Cardiac fibroblast (primary cell): ENCODE measurements at regions not wholly inside any gene's neighbourhood (a gene's known extent, or its start where the extent isn't known, plus 50 kb on each side); places are given as distances from the start of the nearest gene placed in this dataset.

ENCODE experiments used
- DNase-seq, 2 donors: peaks; one replicate each; pipeline versions ENCODE4 v3.0.0 to v3.0.0-alpha.2; 2010; ENCODE audit warnings: low read depth in 2 of 2
- H3K4me3 ChIP-seq, 2 donors: replicated peaks in 1 of 2; 1 replicate in 1 of 2; 2 replicates in 1 of 2; pipeline ENCODE4 v1.5.1; 2011; ENCODE audit warnings: low read depth in 2 of 2, low read length in 2 of 2, mild to moderate bottlenecking in 2 of 2, moderate library complexity in 1 of 2
- CTCF ChIP-seq: IDR thresholded peaks from one replicate; pipeline ENCODE4 v1.5.1; 2011; ENCODE audit warnings: low read depth, mild to moderate bottlenecking, low read length, inconsistent platforms

- no peak for TF ChIP-seq CTCF
- peak; percentile 60 to 92 for DNase-seq
- no peak overlapping the region for H3K4me3 ChIP-seq
These were observed 383.8 kb downstream of the PCNX1 start for GRCh38 chr14:71290960-71291466.

DNA sequence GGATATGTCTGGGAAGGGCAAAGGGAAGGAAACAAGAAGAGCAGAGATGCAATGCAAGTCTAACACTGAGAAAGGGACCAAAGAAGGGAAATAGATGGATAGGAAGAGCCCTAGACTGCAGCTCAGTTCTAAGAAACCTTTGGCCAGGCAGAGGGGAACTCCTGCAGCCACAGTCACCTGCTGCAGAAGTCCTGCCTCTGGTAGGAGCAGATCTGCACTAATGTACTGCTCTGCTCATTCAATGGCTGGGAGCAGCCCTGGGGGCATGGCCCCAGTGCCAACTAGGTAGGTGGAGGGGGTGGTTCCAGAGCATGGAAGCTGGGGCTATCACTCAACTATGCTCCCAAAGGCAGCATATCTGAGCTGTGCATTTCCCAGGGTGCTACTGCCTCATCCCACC lies 388.9 kb downstream of the PCNX1 start:
- H3K4me3 ChIP-seq = no peak overlapping the region
- DNase-seq = no peak
- TF ChIP-seq CTCF = no peak

GRCh38 chr14:71300566-71301330 lies 393.5 kb downstream of the PCNX1 start:
- DNase-seq = peak; percentile 46 to 53
- TF ChIP-seq CTCF = no peak
- H3K4me3 ChIP-seq = no peak overlapping the region

- no peak overlapping the region for H3K4me3 ChIP-seq
- no peak for DNase-seq
- TF ChIP-seq CTCF = no peak
These were observed 394.4 kb downstream of the PCNX1 start for GRCh38 chr14:71301611-71302010.

GRCh38 chr14:71304690-71305089 lies 397.4 kb downstream of the PCNX1 start:
- no peak for DNase-seq
- H3K4me3 ChIP-seq = no peak overlapping the region
- no peak for TF ChIP-seq CTCF

DNA sequence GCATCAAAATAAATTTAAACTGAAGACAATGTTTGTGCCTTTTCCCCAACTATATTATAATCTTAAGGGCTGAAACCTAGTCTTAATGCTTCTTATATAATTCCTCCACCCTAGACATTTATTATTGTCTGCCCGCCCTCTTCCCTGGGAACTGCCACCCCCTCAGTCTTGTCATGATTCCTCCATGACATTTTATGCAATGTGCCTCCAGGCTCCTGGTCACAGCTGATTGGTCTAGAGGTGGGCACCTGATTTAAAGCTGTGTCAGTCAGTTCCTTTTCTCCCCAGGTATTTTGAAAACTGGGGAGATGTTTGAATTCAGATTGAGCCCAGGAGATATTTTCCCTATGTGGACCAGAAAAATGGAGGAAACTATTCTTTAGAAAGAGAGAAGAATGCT lies 401.4 kb downstream of the PCNX1 start:
- TF ChIP-seq CTCF = no peak

More for the DNA sequence above, 401.4 kb downstream of the PCNX1 start:
- no peak for DNase-seq
- H3K4me3 ChIP-seq = no peak overlapping the region
